ENCODE measurements at regions not wholly inside any gene's neighbourhood (a gene's known extent, or its start where the extent isn't known, plus 50 kb on each side); places are given as distances from the start of the nearest gene placed in this dataset.

DNA sequence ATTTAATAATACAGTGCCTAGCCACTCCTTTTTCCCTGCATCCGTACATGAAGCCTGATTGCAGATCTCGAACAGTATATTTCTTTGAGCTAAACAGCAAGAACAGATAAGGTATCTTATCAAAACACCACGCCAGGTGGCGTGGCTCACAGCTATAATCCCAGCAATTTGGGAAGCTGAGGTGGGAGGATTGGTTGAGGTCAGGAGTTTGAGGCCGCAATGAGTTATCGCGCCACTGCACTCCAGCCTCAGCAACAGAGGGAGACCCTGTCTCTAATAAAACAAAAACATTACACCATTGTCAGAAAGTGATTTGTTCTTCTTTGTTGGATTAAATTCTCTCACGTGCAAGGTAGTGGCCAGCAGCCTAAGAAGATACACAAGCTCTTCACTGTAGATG is 291.2 kb upstream of the DMRT1 start:
- no peak for DNase-seq (ENCODE audit: low read depth in 3 of 3, low spot score in 1 of 3)

GRCh38 chr9:551986-552929 is 289.2 kb upstream of the DMRT1 start:
- no peak for DNase-seq (ENCODE audit: low read depth in 3 of 3, low spot score in 1 of 3)

DNA sequence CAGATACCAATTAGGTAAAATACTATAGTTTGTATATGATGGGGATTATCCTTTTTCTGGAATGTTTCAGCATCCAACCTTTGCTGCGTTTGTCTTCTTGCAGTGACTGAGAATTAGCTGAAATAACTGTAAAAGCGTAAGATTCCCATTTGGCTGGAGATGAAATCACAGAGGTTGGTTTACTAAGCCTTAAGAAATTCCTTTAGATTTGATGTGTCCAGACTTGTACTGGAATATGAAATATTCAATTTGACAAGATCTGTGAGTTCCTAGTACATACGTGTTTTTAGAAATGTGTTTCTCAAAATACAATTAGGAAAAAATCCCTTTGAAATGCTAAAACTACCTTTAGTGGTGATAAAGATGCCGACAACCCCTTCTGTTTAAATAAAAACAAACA is 286.0 kb upstream of the DMRT1 start:
- DNase-seq (ENCODE audit: low read depth in 3 of 3, low spot score in 1 of 3): no peak

- no peak for DNase-seq (ENCODE audit: low read depth in 3 of 3, low spot score in 1 of 3)
These were observed 285.3 kb upstream of the DMRT1 start for GRCh38 chr9:556199-556598.

DNA sequence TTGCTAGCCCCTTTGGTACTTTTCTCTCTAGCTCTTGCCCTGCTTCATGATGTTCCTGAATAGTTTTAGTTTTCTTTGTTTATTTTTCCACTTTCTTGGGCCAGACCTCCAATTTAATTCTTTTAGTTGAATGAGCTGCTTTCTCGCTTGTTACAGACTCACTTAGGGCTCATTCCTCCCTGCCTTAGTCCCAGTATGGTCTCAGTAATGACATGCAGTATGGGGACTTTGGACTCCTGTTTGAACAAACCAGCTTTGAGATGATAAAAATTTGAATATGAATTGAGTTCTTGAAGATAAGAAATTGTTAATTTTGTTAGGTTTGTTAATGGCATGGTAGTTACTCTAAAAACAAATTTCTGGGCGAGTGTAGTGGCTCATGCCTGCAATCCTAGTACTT is 284.8 kb upstream of the DMRT1 start:
- no peak for DNase-seq (ENCODE audit: low read depth in 3 of 3, low spot score in 1 of 3)

DNA sequence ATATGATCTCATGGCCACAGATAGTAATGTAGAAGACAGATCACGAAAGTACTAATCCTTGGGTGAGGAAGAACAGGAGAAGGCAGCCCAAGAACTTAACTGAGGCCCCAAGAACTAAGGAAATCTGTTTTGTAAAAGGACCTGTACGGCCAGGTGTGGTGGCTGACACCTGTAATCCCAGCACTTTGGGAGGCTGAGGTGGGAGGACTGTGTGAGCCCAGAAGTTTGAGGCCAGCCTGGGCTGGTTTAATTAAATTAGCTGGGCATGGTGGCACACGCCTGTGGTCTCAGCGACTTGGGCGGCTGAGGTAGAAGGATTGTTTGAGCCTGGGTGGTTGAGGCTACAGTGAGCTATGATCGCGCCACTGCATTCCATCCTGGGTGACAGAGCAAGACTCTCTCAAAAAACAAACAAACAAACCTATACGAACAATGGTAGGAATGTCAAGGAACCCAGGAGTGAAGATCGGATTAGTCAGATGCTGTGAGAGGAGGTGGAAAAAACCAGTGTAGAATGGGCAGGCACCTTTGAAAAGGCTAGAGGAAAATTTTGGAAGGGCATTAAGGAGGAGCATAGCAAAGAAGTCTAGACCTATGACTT is 283.8 kb upstream of the DMRT1 start:
- DNase-seq (ENCODE audit: low read depth in 3 of 3, low spot score in 1 of 3): no peak

- DNase-seq (ENCODE audit: low read depth in 3 of 3, low spot score in 1 of 3): no peak
These were observed 280.1 kb upstream of the DMRT1 start for GRCh38 chr9:561427-561826.

DNA sequence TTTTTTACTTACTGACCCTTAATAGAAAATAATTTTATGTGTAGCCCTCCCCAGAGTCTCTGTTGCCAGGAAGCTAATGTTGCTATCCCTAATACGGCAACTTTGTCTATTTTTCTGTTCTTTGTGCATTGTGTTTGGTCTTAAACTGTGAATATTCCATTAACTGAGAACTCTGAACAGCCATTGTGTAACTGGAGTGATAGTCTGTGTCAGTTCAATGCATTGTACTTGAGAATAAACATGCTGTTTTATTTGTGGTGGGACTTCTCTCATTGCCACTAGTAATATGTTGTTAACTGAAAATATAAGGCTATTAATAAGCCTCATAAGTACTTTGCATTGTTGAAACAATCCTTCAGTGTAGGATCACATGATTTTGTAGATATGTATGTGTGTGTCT is 278.3 kb upstream of the DMRT1 start:
- DNase-seq (ENCODE audit: low read depth in 3 of 3, low spot score in 1 of 3): no peak

DNA sequence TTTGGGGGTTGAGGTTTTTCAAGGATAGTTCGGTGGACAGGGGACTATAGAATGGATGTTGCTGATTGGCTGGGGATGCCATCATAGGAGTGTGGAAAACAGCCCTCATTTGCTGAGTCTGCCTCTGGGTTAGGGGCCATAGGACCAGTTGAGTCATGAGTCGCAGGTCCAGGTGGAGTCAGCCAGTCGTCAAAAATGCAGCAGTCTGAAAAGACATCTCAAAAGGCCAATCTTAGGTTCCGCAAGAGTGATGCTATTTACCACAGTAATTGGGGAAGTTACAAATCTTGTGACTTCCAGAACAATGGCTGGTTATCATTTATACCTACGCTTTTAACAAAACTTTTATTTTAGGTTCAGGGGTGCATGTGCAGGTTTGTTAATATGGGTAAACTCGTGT is 276.0 kb upstream of the DMRT1 start:
- DNase-seq (ENCODE audit: low read depth in 3 of 3, low spot score in 1 of 3): no peak

DNA sequence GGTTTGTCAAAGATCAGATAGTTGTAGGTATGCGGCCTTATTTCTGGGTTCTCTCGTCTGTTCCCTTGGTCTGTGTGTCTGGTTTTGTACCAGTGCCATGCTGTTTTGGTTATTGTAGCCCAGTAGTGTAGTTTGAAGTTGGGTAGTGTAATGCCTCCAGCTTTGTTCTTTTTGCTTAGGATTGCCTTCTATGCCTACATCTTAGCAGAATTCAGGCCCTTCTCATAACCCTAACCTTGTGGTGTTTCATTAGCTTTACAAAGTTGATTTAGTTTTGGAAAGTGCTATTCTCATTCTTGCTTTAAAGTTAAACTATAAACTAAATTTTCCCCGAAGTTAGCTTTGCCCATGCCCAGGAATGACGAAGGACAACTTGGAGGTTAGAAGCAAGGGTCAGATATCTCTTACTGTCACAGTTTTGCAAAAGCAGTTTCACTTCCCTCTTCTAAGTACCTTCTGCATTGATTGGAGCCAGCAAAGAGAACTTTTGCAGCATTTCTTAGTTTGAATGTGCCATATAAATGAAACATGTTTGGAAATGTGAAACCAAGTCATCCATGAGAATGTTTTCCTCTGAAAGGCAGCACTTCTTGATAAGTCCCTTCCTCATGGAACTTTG is 274.3 kb upstream of the DMRT1 start:
- no peak for DNase-seq (ENCODE audit: low read depth in 3 of 3, low spot score in 1 of 3)

GRCh38 chr9:567747-568305 is 273.7 kb upstream of the DMRT1 start:
- DNase-seq (ENCODE audit: low read depth in 3 of 3, low spot score in 1 of 3): no peak

GRCh38 chr9:569296-569695 is 272.2 kb upstream of the DMRT1 start:
- no peak for DNase-seq (ENCODE audit: low read depth in 3 of 3, low spot score in 1 of 3)

DNA sequence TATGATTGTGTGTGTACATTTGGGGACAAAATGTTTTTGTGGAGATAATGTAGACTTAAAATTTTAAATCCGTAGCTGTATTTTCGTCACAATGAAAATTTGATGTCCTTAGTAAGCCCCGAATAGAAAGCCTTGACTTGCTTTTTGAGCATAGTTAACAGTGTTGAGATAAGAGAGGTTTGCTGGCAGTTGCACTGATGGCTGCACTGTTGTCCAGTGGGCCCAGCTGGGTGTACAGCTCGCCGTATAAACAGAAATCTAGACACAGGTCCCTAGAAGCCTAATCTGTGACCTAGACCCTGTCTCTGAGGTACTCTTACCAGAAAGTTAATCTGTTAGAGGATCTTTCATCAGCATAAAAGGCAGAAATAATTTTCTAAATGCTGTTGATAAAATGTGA is 271.3 kb upstream of the DMRT1 start:
- no peak for DNase-seq (ENCODE audit: low read depth in 3 of 3, low spot score in 1 of 3)

DNA sequence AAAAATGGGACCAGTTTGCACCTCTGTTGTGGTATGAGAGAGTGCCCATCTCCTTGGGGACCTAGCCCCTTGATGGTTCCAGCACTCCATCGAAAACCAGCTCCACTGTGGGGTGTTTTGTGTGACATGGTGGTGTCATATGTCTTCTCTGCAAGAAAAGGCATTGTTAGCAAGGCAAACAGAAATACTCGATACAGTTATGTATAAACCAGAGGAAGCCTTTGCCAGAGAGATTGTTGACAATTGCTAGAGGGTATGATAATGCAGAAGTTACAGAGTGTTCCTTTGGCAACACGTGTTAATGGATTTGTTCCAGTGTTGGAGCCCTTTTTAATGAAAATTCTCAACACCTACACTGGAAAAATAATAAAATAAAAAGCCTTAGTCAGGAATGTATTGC is 270.4 kb upstream of the DMRT1 start:
- DNase-seq (ENCODE audit: low read depth in 3 of 3, low spot score in 1 of 3): no peak

DNA sequence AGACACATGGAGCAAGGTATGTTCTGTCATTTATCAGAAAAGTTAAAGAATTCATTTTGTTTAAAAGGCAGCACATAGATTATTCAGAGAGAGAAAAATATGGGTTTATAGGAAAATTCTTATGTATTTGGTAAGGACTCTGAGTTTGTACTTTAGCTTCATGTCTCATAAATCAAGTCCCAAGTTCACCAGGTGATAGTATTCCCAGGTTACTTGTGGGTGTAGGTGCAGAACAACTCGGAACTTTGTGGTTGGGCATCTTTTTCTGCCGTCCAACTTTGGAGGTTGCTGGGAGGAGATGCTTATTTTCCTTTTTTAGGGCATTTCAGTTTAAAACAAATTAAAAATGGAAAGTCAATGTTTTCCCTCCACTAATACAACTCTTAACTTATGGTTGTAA is 269.8 kb upstream of the DMRT1 start:
- DNase-seq (ENCODE audit: low read depth in 3 of 3, low spot score in 1 of 3): no peak

DNA sequence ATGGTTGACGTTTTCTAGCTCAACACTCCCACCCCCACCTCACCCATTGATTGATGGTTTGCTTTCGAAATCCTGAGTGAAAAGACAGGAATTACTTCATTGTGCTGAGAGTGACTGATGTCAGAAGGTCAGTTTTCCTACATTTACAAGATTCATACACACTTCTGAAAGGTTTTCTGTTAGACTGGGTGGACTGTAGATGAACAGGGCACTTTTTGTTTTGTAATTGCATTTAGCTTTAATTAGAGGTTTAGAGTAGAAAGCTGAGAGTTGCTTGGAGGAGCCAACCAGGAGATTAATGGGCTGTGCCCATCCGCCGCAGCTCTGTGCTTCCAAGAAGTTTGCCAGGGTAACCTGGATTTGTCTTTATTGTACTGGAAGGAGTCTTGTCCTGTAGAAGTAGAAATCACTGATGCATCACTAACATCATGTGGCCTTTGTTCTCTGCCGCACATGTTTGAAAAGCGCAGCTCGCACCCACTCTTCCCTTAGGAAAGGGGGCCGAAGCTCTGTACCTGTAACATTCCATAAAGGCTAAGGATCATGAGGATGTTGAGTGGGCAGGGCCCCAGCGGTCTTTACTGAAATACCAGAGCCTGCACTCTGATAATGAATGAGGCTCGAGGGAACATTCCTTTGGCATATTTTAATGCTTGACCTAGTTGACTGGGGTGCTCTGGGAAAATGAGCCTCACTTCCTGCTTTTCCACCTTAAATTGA is 267.6 kb upstream of the DMRT1 start:
- DNase-seq (ENCODE audit: low read depth in 3 of 3, low spot score in 1 of 3): no peak

DNA sequence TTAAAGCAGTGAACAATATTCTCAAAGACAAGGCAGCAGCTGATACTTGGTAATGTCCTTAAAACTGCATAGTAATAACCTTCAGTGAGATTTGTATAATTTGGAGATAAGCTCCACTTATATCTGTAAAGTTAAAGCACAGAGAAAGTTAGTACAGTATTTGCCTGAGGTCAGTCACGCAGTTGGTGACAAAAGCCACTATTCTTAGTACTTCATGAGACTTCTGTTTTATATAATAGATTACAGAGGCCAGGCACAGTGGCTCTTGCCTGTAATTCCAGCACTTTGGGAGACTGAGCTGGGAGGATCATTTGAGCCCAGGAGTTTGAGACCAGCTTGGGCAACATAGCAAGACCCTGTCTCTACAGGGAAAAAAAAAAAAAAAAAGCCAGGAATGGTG is 266.4 kb upstream of the DMRT1 start:
- DNase-seq (ENCODE audit: low read depth in 3 of 3, low spot score in 1 of 3): no peak

- no peak for DNase-seq (ENCODE audit: low read depth in 3 of 3, low spot score in 1 of 3)
These were observed 260.7 kb upstream of the DMRT1 start for GRCh38 chr9:580652-581342.

- no peak for DNase-seq (ENCODE audit: low read depth in 3 of 3, low spot score in 1 of 3)
These were observed 259.6 kb upstream of the DMRT1 start for GRCh38 chr9:581673-582497.

DNA sequence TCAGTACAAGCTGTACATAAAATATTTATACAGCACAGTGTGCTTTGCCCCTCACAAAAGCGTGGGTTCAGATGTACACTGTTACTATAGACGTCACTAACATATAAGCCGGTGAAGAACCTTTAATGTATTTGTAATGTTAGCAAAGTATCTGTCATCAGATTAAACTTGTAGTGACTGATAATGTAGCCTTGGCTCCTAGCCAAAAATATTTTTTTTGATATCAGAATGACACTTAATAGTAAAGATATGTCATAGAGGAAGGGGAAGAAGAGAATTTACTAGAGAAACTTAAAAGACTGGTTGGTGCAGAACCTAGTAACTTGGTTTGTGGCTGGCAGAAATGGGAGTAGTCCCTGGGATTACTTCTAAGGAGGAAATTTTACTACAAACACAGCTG is 258.7 kb upstream of the DMRT1 start:
- DNase-seq (ENCODE audit: low read depth in 3 of 3, low spot score in 1 of 3): no peak

Measured in stimulated activated CD4-positive, alpha-beta T cell treated with anti-CD3 and anti-CD28 coated beads, TNF-alpha, amount 100 ng/mL, for 1 hour (primary cell).